SJSA1 (cell line): ENCODE measurements at regions not wholly inside any gene's neighbourhood (a gene's known extent, or its start where the extent isn't known, plus 50 kb on each side); places are given as distances from the start of the nearest gene placed in this dataset.
A peak's percentile ranks its signal among the peaks of the same experiment; 100 is the strongest.

Experiments
- DNase-seq, 2 experiments: peaks; one replicate each; pipeline ENCODE4 v3.0.0-alpha.2; 2015 to 2020; ENCODE audit warnings: low spot score in 2 of 2, low read depth in 1 of 2
- H3K27ac ChIP-seq: fragments of 250-450 bp; sonication (Bioruptor Pico); 2 replicates; pipeline ENCODE4 v1.5.1; 2020; ENCODE audit warnings: mild to moderate bottlenecking, moderate library complexity
- H3K27me3 ChIP-seq: fragments of 250-450 bp; sonication (Bioruptor Pico); replicated peaks from 2 replicates; pipeline ENCODE4 v1.5.1; 2020; ENCODE audit warnings: mild to moderate bottlenecking, moderate library complexity
- H3K36me3 ChIP-seq: fragments of 250-450 bp; sonication (Bioruptor Pico); 2 replicates; pipeline ENCODE4 v1.5.1; 2020; ENCODE audit warnings: mild to moderate bottlenecking
- H3K4me1 ChIP-seq: fragments of 250-450 bp; sonication (Bioruptor Pico); replicated peaks from 2 replicates; pipeline ENCODE4 v1.6.1; 2021; ENCODE audit warnings: mild to moderate bottlenecking
- H3K4me3 ChIP-seq: fragments of 250-450 bp; sonication (Bioruptor Pico); 2 replicates; pipeline ENCODE4 v1.5.1; 2020; ENCODE audit warnings: mild to moderate bottlenecking
- H3K9me3 ChIP-seq: fragments of 250-450 bp; sonication (Bioruptor Pico); replicated peaks from 2 replicates; pipeline ENCODE4 v1.5.1; 2020; ENCODE audit warnings: mild to moderate bottlenecking

- Histone ChIP-seq H3K4me3 (no peak overlapping the region), H3K27me3 (no peaks in the 10 kb centered on the region), H3K4me1 (no peaks in the 10 kb centered on the region), H3K9me3 (no peaks in the 10 kb centered on the region), H3K27ac (no peak overlapping the region), H3K36me3 (no peaks in the 10 kb centered on the region)
- peak in 1 of 2 experiments; percentile 51 for DNase-seq
These were observed 281.4 kb upstream of the SLCO3A1 start for GRCh38 chr15:91572110-91572509.

- no peak overlapping the region for H3K27ac ChIP-seq
- H3K4me3 ChIP-seq, result no peak overlapping the region
- no peaks in the 10 kb centered on the region for H3K9me3 ChIP-seq
- no peaks in the 10 kb centered on the region for H3K36me3 ChIP-seq
- no peaks in the 10 kb centered on the region for H3K4me1 ChIP-seq
- no peak for DNase-seq
- H3K27me3 ChIP-seq, result no peaks in the 10 kb centered on the region
These were observed 277.4 kb upstream of the SLCO3A1 start for GRCh38 chr15:91576096-91576495.

- Histone ChIP-seq H3K4me1 (no peaks in the 10 kb centered on the region), H3K27me3 (no peaks in the 10 kb centered on the region), H3K36me3 (no peaks in the 10 kb centered on the region), H3K4me3 (no peak overlapping the region), H3K27ac (no peak overlapping the region), H3K9me3 (no peaks in the 10 kb centered on the region)
- no peak for DNase-seq
These were observed 275.0 kb upstream of the SLCO3A1 start for GRCh38 chr15:91578511-91578910.

GRCh38 chr15:91584895-91585294, 268.6 kb upstream of the SLCO3A1 start:
- no peak overlapping the region for H3K4me3 ChIP-seq
- H3K4me1 ChIP-seq, result no peaks in the 10 kb centered on the region

GRCh38 chr15:91586560-91586959, 266.9 kb upstream of the SLCO3A1 start:
- H3K27ac ChIP-seq, result no peak overlapping the region
- no peak for DNase-seq
- H3K27me3 ChIP-seq, result no peaks in the 10 kb centered on the region

More at GRCh38 chr15:91584895-91585294, 268.6 kb upstream of the SLCO3A1 start:
- DNase-seq, result no peak
- no peaks in the 10 kb centered on the region for H3K9me3 ChIP-seq
- no peak overlapping the region for H3K27ac ChIP-seq
- no peaks in the 10 kb centered on the region for H3K36me3 ChIP-seq
- no peaks in the 10 kb centered on the region for H3K27me3 ChIP-seq

GRCh38 chr15:91589360-91589759, 264.1 kb upstream of the SLCO3A1 start:
- no peak for DNase-seq
- Histone ChIP-seq H3K4me1 (no peaks in the 10 kb centered on the region), H3K4me3 (no peak overlapping the region), H3K9me3 (no peaks in the 10 kb centered on the region), H3K27me3 (no peaks in the 10 kb centered on the region), H3K36me3 (no peaks in the 10 kb centered on the region), H3K27ac (no peak overlapping the region)

More at GRCh38 chr15:91586560-91586959, 266.9 kb upstream of the SLCO3A1 start:
- no peaks in the 10 kb centered on the region for H3K36me3 ChIP-seq
- no peak overlapping the region for H3K4me3 ChIP-seq
- no peaks in the 10 kb centered on the region for H3K4me1 ChIP-seq
- no peaks in the 10 kb centered on the region for H3K9me3 ChIP-seq

- H3K27me3 ChIP-seq, result no peaks in the 10 kb centered on the region
- H3K4me1 ChIP-seq, result no peaks in the 10 kb centered on the region
- no peak overlapping the region for H3K4me3 ChIP-seq
- H3K9me3 ChIP-seq, result no peaks in the 10 kb centered on the region
- DNase-seq, result no peak
- H3K36me3 ChIP-seq, result no peaks in the 10 kb centered on the region
- H3K27ac ChIP-seq, result no peak overlapping the region
These were observed 260.9 kb upstream of the SLCO3A1 start for GRCh38 chr15:91592567-91592966.

- Histone ChIP-seq H3K9me3 (no peaks in the 10 kb centered on the region), H3K27ac (no peak overlapping the region), H3K27me3 (no peaks in the 10 kb centered on the region), H3K4me3 (no peak overlapping the region), H3K4me1 (no peaks in the 10 kb centered on the region), H3K36me3 (no peaks in the 10 kb centered on the region)
- DNase-seq, result no peak
These were observed 260.4 kb upstream of the SLCO3A1 start for GRCh38 chr15:91593067-91593466.

- no peak overlapping the region for H3K27ac ChIP-seq
- H3K4me1 ChIP-seq, result no peaks in the 10 kb centered on the region
- H3K4me3 ChIP-seq, result no peak overlapping the region
- H3K27me3 ChIP-seq, result no peaks in the 10 kb centered on the region
- no peak for DNase-seq
- no peaks in the 10 kb centered on the region for H3K9me3 ChIP-seq
- H3K36me3 ChIP-seq, result no peaks in the 10 kb centered on the region
These were observed 259.9 kb upstream of the SLCO3A1 start for GRCh38 chr15:91593653-91594052.

- H3K4me3 ChIP-seq, result no peak overlapping the region
- no peaks in the 10 kb centered on the region for H3K27me3 ChIP-seq
- no peaks in the 10 kb centered on the region for H3K36me3 ChIP-seq
- no peak for DNase-seq
- no peaks in the 10 kb centered on the region for H3K4me1 ChIP-seq
- H3K9me3 ChIP-seq, result no peaks in the 10 kb centered on the region
- H3K27ac ChIP-seq, result no peak overlapping the region
These were observed 254.2 kb upstream of the SLCO3A1 start for GRCh38 chr15:91599261-91599660.

GRCh38 chr15:91603384-91604080, 250.0 kb upstream of the SLCO3A1 start:
- no peak overlapping the region for H3K27ac ChIP-seq
- no peak overlapping the region for H3K4me3 ChIP-seq
- no peaks in the 10 kb centered on the region for H3K4me1 ChIP-seq
- H3K27me3 ChIP-seq, result no peaks in the 10 kb centered on the region
- H3K9me3 ChIP-seq, result no peaks in the 10 kb centered on the region; the same call in 1 of the 2 replicates
- H3K36me3 ChIP-seq, result no peaks in the 10 kb centered on the region
- no peak for DNase-seq

- DNase-seq, result no peak
- Histone ChIP-seq H3K36me3 (no peaks in the 10 kb centered on the region), H3K27ac (no peak overlapping the region), H3K27me3 (no peaks in the 10 kb centered on the region), H3K4me3 (no peak overlapping the region), H3K9me3 (no peaks in the 10 kb centered on the region; the same call in 1 of the 2 replicates), H3K4me1 (no peaks in the 10 kb centered on the region)
These were observed 249.4 kb upstream of the SLCO3A1 start for GRCh38 chr15:91604122-91604521.

- DNase-seq, result no peak
- H3K4me1 ChIP-seq, result no peaks in the 10 kb centered on the region
- H3K27ac ChIP-seq, result no peak overlapping the region
- H3K9me3 ChIP-seq, result no peaks in the 10 kb centered on the region; the same call in 1 of the 2 replicates
- H3K36me3 ChIP-seq, result no peaks in the 10 kb centered on the region
- no peaks in the 10 kb centered on the region for H3K27me3 ChIP-seq
- no peak overlapping the region for H3K4me3 ChIP-seq
These were observed 247.9 kb upstream of the SLCO3A1 start for GRCh38 chr15:91605576-91605975.

- H3K9me3 ChIP-seq, result no peaks in the 10 kb centered on the region; the same call in 1 of the 2 replicates
- H3K36me3 ChIP-seq, result no peaks in the 10 kb centered on the region
- no peak overlapping the region for H3K4me3 ChIP-seq
- DNase-seq, result no peak
- H3K27me3 ChIP-seq, result no peaks in the 10 kb centered on the region
- no peak overlapping the region for H3K27ac ChIP-seq
- H3K4me1 ChIP-seq, result no peaks in the 10 kb centered on the region
These were observed 244.3 kb upstream of the SLCO3A1 start for GRCh38 chr15:91609231-91609630.

GRCh38 chr15:91609966-91610365, 243.5 kb upstream of the SLCO3A1 start:
- Histone ChIP-seq H3K36me3 (no peaks in the 10 kb centered on the region), H3K27ac (no peak overlapping the region), H3K27me3 (no peaks in the 10 kb centered on the region), H3K9me3 (no peaks in the 10 kb centered on the region; the same call in 1 of the 2 replicates), H3K4me1 (no peaks in the 10 kb centered on the region), H3K4me3 (no peak overlapping the region)
- no peak for DNase-seq
